VCaP (cell line): ENCODE measurements at regions not wholly inside any gene's neighbourhood (a gene's known extent, or its start where the extent isn't known, plus 50 kb on each side); places are given as distances from the start of the nearest gene placed in this dataset.

Source experiments
- H3K27ac ChIP-seq: fragments of 450-650 bp; 2 replicates; pipeline ENCODE4 v1.5.1; 2017
- TF ChIP-seq, protein P1 (sequence below): fragments of 450-650 bp; conservative IDR thresholded peaks from 2 replicates; pipeline ENCODE4 v1.5.1; 2017; ENCODE audit warnings: mild to moderate bottlenecking, moderate library complexity

DNA sequence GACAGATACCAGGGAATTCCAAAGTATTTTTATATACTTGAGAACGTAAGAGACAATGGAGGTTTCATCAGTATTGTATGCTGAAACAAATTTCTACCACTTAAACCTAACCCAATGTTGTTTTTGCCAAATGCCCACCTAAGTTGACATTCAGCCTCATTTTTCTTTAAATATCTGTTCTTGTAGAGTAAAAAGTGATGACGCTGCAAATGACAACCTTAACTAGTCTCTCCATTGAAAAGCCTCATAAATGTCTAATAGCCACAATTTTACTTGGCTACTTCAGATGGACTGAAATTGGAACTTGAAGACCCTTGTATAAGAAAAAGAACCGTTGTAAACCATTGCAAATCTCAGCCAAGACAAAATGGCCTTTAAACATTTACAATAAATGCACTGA, 176.9 kb downstream of the CRPPA start:
- no peak overlapping the region for H3K27ac ChIP-seq
- TF ChIP-seq, protein P1, sequence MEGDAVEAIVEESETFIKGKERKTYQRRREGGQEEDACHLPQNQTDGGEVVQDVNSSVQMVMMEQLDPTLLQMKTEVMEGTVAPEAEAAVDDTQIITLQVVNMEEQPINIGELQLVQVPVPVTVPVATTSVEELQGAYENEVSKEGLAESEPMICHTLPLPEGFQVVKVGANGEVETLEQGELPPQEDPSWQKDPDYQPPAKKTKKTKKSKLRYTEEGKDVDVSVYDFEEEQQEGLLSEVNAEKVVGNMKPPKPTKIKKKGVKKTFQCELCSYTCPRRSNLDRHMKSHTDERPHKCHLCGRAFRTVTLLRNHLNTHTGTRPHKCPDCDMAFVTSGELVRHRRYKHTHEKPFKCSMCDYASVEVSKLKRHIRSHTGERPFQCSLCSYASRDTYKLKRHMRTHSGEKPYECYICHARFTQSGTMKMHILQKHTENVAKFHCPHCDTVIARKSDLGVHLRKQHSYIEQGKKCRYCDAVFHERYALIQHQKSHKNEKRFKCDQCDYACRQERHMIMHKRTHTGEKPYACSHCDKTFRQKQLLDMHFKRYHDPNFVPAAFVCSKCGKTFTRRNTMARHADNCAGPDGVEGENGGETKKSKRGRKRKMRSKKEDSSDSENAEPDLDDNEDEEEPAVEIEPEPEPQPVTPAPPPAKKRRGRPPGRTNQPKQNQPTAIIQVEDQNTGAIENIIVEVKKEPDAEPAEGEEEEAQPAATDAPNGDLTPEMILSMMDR: no peak

DNA sequence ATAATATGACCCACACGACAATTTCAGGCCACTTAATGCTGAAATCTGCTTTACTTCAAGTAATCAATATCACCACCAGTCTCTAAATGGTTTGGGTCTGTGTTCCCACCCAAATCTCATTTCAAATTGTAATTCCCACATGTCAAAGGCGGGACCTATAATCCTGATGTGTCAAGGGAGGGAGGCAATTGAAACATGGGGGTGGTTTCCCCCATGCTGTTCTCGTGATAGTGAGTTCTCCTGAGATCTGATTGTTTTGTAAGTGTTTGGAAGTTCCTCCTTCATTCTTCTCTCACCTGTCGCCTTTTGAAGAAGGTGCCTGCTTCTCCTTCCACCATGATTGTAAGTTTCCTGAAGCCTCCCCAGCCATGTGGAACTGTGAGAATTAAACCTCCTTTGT, 178.4 kb downstream of the CRPPA start:
- TF ChIP-seq, protein P1: no peak
- no peak overlapping the region for H3K27ac ChIP-seq

DNA sequence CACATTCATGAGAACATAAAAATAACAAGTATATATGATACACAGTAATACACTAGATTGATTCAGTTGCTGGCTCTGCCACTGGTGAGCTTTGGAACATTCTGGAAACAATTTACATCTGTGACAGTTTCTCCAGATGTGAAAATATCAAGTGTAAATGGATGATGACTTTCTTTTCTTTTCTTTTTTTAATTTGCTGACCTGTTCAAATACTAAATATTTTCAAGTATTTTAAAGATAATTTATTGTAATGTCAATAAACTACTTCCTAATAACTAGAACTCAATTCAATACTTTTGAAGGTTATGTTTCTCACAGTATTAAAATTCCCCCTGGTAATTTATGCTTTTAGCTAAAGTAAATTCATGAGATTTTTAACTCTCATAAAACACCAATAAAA, 180.3 kb downstream of the CRPPA start:
- TF ChIP-seq, protein P1: no peak
- H3K27ac ChIP-seq: no peak overlapping the region

DNA sequence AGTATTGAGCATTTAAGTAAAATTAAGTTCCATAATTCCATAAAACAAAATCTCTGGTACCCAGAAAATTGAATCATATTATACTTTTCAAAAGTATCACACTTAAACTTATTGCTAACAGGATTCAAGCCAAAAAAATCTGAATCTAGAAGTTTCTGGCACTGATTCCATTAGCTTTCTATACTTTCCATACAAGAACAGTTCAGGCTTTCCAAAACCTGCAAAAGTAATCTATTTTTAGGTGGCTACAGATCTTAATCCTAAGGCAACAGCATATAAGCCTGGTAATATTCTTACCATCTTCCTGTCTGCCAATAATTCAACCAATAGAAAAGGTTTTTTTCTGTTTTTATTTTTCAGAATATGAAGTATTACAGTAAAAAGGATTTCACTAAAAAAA, 185.0 kb downstream of the CRPPA start:
- TF ChIP-seq, protein P1: no peak

DNA sequence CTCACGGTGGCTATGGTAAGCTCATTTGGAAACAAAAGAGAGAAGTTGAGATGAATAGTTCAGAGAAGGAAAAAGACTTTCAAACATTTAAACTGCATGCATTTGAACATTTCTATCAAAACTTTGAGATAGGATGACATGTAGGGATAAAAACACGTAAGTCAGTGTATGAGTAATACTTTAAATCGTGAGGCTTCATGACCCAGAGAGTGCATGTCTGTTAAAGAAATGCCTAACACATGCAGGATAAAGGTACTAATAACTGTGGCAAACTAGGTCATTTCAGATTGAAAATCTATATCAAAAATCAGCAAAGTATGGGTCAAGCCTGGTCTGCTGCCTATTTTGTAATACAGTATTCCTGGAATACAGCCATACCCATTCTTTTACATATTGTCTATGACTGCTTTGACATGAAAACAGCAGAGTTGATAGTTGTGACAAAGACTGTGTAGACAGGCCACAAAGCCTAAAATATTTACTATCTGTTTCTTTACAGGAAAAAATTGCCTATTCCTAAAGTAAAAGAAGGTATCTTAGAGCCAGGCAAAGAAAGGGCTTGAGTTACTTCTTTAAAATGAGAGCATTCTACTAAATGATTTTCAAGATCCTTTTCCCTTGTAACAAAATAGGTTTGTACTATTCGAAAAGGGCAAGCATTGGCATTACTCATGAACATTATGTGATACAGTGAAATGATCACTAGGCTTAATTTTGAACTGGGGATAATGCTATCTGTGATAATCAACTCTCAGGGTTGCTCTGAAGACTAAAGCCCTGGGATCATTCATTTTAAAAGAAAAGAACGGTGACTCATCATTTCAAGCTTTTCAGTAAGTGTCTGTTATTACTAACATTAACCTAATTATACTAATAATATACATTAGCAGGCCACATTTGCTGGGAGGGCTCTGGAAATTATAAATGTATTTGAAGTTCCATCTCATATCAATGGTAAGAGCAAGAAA, 185.9 kb downstream of the CRPPA start:
- H3K27ac ChIP-seq: no peak overlapping the region

More for the DNA sequence above, 185.0 kb downstream of the CRPPA start:
- H3K27ac ChIP-seq: no peak overlapping the region

DNA sequence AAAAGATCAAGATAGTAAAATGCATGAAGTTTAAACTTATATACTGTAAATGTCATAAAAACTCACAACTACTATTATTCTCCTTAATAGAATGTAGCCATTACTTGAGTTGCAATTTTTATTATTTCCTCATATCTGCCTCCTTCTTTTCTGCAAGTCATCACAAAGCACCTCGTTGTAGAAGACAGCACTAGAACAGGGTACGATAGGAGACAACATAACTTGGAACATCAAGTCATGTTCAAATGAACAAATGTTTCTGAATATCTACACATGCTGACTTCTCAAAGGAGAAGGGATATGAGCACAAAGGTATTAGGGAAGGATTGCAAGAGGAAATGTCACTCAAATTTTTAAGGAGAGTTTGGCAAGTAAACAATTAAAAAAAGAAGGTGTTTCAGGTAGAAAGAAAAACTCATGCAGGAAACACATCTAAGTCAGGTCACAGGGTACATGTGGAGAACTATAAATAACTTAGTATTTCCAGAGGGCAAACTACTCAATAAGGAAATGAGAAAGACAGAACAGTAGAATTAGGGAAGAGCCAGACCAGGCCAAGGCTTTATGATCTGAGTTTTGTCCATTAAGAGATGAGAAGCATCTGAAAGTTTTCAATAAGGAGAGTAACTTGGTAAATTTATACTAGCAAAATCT, 186.7 kb downstream of the CRPPA start:
- TF ChIP-seq, protein P1: no peak
- no peak overlapping the region for H3K27ac ChIP-seq

More for the DNA sequence above, 185.9 kb downstream of the CRPPA start:
- TF ChIP-seq, protein P1: no peak

DNA sequence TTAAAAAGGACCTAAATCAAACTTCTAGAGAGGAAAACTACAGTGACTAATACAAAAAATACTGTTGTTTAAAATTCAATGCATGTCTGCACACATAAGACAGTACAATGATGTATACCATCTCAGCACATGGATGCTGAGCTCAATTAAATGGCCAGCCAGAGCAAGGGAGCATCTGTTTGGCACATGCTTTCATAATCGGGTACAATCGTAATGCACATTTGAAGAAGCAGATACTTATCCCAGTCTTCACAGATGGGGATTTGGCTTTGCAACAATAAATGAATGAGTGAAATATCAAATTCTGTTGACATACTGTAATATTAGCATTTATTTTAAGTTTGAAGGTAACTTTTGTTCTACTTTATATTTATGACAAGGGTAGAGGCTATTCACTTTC, 187.8 kb downstream of the CRPPA start:
- TF ChIP-seq, protein P1: no peak
- no peak overlapping the region for H3K27ac ChIP-seq
